Activated CD8-positive, alpha-beta T cell treated with anti-CD3 and anti-CD28 coated beads, Interleukin-2, amount 10 ng/mL, durations not matched to agents 7 days and 5 days (primary cell): ENCODE measurements at regions not wholly inside any gene's neighbourhood (a gene's known extent, or its start where the extent isn't known, plus 50 kb on each side); places are given as distances from the start of the nearest gene placed in this dataset.
"Not testable (repeated sequence)": the region's sequence is repeated elsewhere in the genome, so short reads cannot be mapped to it uniquely, and the experiment has no call there.

Experiments used
- ATAC-seq: fragments of 150-1000 bp; cut with Tn5 transposase; one replicate; pipeline ENCODE4 v1.10.0; 2021; ENCODE audit warnings: moderate library complexity
- CTCF ChIA-PET: fragments of 350-600 bp; sonication (Branson Sonifier 250); formaldehyde crosslinking; loops from one replicate; lab custom pipeline; 2021; ENCODE audit warnings: antibody characterized with exemption; lab: Charles Lee
- POLR2A ChIA-PET: fragments of 350-600 bp; sonication (Branson Sonifier 250); formaldehyde crosslinking; loops from one replicate; lab custom pipeline; 2021; ENCODE audit warnings: antibody characterized with exemption; lab: Charles Lee
- DNase-seq: peaks from one replicate; pipeline ENCODE4 v3.0.0-alpha.2; 2020
- H3K27ac Mint-ChIP-seq: one replicate; pipeline ENCODE4 v1.8.0; 2021; ENCODE audit warnings: mild to moderate bottlenecking, mixed read lengths
- H3K27me3 Mint-ChIP-seq: one replicate; pipeline ENCODE4 v1.8.0; 2021; ENCODE audit warnings: low read depth, mixed read lengths
- H3K36me3 Mint-ChIP-seq: one replicate; pipeline ENCODE4 v1.8.0; 2021; ENCODE audit warnings: low read depth, mixed read lengths
- H3K4me1 Mint-ChIP-seq: one replicate; pipeline ENCODE4 v1.8.0; 2021; ENCODE audit warnings: low read depth, mixed read lengths
- H3K4me3 Mint-ChIP-seq: one replicate; pipeline ENCODE4 v1.8.0; 2021; ENCODE audit warnings: mild to moderate bottlenecking, mixed read lengths
- H3K9me3 Mint-ChIP-seq: one replicate; pipeline ENCODE4 v1.8.0; 2022; ENCODE audit warnings: mixed read lengths; ENCODE audit not compliant: insufficient read depth

- no peaks in the 10 kb centered on the region for H3K4me1 Mint-ChIP-seq
- H3K4me3 Mint-ChIP-seq: no peak overlapping the region
- ChIA-PET CTCF (no interaction called here), POLR2A (no interaction called here)
- ATAC-seq: no peak
- no peaks in the 10 kb centered on the region for H3K9me3 Mint-ChIP-seq
- H3K36me3 Mint-ChIP-seq: no peaks in the 10 kb centered on the region
- no peak overlapping the region for H3K27ac Mint-ChIP-seq
- no peak for DNase-seq
- H3K27me3 Mint-ChIP-seq: no peaks in the 10 kb centered on the region
These were observed 154.2 kb upstream of the DAB1 start for GRCh38 chr1:57578099-57578498.

GRCh38 chr1:57576756-57577155 is 152.9 kb upstream of the DAB1 start:
- H3K27me3 Mint-ChIP-seq: no peaks in the 10 kb centered on the region
- no peaks in the 10 kb centered on the region for H3K9me3 Mint-ChIP-seq
- no peaks in the 10 kb centered on the region for H3K36me3 Mint-ChIP-seq
- DNase-seq (no peak), ATAC-seq (no peak)
- H3K4me3 Mint-ChIP-seq: no peak overlapping the region
- H3K27ac Mint-ChIP-seq: no peak overlapping the region
- CTCF ChIA-PET: interaction anchor here (1.1 kb wide), 1 partner anchor 24 kb away, joined by 3 read pairs; no protein-coding TSS in a partner anchor
- no peaks in the 10 kb centered on the region for H3K4me1 Mint-ChIP-seq
- POLR2A ChIA-PET: no interaction called here

- Mint-ChIP-seq H3K9me3 (no peaks in the 10 kb centered on the region), H3K36me3 (no peaks in the 10 kb centered on the region), H3K27ac (no peak overlapping the region), H3K4me3 (no peak overlapping the region), H3K27me3 (no peaks in the 10 kb centered on the region), H3K4me1 (no peaks in the 10 kb centered on the region)
- POLR2A ChIA-PET: no interaction called here
- CTCF ChIA-PET: no interaction called here
- no peak for ATAC-seq
- DNase-seq: no peak
These were observed 148.2 kb upstream of the DAB1 start for GRCh38 chr1:57572016-57572415.

- H3K27me3 Mint-ChIP-seq, H3K36me3 Mint-ChIP-seq, DNase-seq, H3K4me3 Mint-ChIP-seq, H3K27ac Mint-ChIP-seq, H3K9me3 Mint-ChIP-seq, ATAC-seq, POLR2A ChIA-PET, CTCF ChIA-PET, H3K4me1 Mint-ChIP-seq: not testable (repeated sequence)
These were observed 134.2 kb upstream of the DAB1 start for GRCh38 chr1:57558066-57558465.

- no peak overlapping the region for H3K4me3 Mint-ChIP-seq
- ATAC-seq (no peak), DNase-seq (no peak)
- H3K9me3 Mint-ChIP-seq: no peaks in the 10 kb centered on the region
- H3K4me1 Mint-ChIP-seq: no peaks in the 10 kb centered on the region
- ChIA-PET CTCF (no interaction called here), POLR2A (no interaction called here)
- H3K27me3 Mint-ChIP-seq: no peaks in the 10 kb centered on the region
- no peaks in the 10 kb centered on the region for H3K36me3 Mint-ChIP-seq
- H3K27ac Mint-ChIP-seq: no peak overlapping the region
These were observed 129.8 kb upstream of the DAB1 start for GRCh38 chr1:57553666-57554065.

GRCh38 chr1:57551476-57551875 is 127.6 kb upstream of the DAB1 start:
- Mint-ChIP-seq H3K36me3 (no peaks in the 10 kb centered on the region), H3K27ac (no peak overlapping the region), H3K9me3 (no peaks in the 10 kb centered on the region), H3K4me3 (no peak overlapping the region), H3K4me1 (no peaks in the 10 kb centered on the region), H3K27me3 (no peaks in the 10 kb centered on the region)
- POLR2A ChIA-PET: no interaction called here
- DNase-seq (no peak), ATAC-seq (no peak)
- CTCF ChIA-PET: no interaction called here

DNA sequence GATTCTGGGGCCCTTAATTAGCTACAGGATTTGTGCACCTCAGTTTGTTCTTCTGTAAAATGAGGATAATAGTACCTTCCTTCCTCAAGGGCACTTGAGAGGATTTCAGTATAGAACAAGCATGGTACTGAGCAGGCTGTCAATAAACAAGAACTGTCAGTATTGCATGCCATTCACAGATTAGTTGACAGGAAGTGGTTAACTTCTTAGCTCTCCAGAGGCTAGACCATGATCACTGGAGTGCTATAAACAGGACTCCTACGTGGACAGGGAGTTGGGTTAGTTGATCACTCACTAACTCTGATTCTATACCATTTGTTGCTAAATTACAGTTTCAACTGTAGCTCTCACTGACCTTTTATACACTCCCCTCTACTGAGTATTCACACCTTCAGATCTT is 126.2 kb upstream of the DAB1 start:
- H3K36me3 Mint-ChIP-seq: no peaks in the 10 kb centered on the region
- ChIA-PET POLR2A (no interaction called here), CTCF (no interaction called here)
- no peak overlapping the region for H3K27ac Mint-ChIP-seq
- no peaks in the 10 kb centered on the region for H3K4me1 Mint-ChIP-seq
- no peaks in the 10 kb centered on the region for H3K27me3 Mint-ChIP-seq
- H3K4me3 Mint-ChIP-seq: no peak overlapping the region
- DNase-seq (no peak), ATAC-seq (no peak)
- no peaks in the 10 kb centered on the region for H3K9me3 Mint-ChIP-seq

DNA sequence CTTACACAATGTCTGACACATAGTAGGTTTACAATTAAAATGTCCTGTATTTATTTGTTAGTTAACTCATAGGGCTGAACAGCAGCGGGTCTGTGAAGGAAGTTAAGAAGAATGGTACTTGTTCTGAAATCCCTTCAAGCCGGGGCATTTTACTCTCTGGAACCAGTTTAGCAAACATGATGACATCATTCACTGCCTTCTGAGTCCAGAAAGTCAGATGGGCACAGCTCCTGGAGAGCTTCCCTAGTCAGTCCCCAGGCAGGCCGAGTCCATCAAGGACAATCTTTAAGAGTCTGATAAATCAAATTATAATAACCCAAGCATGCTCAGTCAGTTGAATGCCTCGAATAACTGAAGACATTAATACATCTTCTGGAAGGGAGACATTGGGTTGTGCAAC is 125.4 kb upstream of the DAB1 start:
- H3K27me3 Mint-ChIP-seq: no peaks in the 10 kb centered on the region
- DNase-seq: no peak
- H3K4me3 Mint-ChIP-seq: no peak overlapping the region
- ChIA-PET POLR2A (no interaction called here), CTCF (no interaction called here)
- H3K36me3 Mint-ChIP-seq: no peaks in the 10 kb centered on the region
- H3K4me1 Mint-ChIP-seq: no peaks in the 10 kb centered on the region
- H3K9me3 Mint-ChIP-seq: no peaks in the 10 kb centered on the region
- no peak overlapping the region for H3K27ac Mint-ChIP-seq
- no peak for ATAC-seq

- ChIA-PET CTCF (no interaction called here), POLR2A (no interaction called here)
- Mint-ChIP-seq H3K36me3 (no peaks in the 10 kb centered on the region), H3K27me3 (no peaks in the 10 kb centered on the region), H3K4me3 (no peak overlapping the region), H3K4me1 (no peaks in the 10 kb centered on the region), H3K9me3 (no peaks in the 10 kb centered on the region), H3K27ac (no peak overlapping the region)
- DNase-seq (no peak), ATAC-seq (no peak)
These were observed 122.9 kb upstream of the DAB1 start for GRCh38 chr1:57546549-57547330.

DNA sequence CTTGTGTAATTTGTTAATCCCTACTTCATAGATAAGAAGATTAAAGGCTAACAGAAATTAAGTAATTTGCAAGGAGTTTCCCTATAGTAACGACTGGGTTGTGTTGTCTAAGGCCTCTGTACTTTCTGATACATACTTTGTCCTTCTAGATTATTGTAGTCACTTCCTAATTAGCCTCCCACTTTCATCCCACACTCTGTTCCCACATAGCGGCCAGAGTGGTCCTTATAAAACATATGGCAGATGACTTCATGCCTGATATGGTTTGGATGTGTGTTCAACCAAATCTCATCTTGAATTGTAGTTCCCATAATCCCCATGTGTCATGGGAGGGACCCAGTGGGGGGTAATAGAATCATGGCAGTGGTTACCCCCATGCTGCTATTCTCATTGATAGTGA is 120.5 kb upstream of the DAB1 start:
- no peak overlapping the region for H3K27ac Mint-ChIP-seq
- H3K36me3 Mint-ChIP-seq: no peaks in the 10 kb centered on the region
- H3K4me1 Mint-ChIP-seq: no peaks in the 10 kb centered on the region
- CTCF ChIA-PET: no interaction called here
- H3K9me3 Mint-ChIP-seq: no peaks in the 10 kb centered on the region
- H3K27me3 Mint-ChIP-seq: no peaks in the 10 kb centered on the region
- DNase-seq: no peak
- H3K4me3 Mint-ChIP-seq: no peak overlapping the region
- ATAC-seq: no peak
- POLR2A ChIA-PET: no interaction called here

DNA sequence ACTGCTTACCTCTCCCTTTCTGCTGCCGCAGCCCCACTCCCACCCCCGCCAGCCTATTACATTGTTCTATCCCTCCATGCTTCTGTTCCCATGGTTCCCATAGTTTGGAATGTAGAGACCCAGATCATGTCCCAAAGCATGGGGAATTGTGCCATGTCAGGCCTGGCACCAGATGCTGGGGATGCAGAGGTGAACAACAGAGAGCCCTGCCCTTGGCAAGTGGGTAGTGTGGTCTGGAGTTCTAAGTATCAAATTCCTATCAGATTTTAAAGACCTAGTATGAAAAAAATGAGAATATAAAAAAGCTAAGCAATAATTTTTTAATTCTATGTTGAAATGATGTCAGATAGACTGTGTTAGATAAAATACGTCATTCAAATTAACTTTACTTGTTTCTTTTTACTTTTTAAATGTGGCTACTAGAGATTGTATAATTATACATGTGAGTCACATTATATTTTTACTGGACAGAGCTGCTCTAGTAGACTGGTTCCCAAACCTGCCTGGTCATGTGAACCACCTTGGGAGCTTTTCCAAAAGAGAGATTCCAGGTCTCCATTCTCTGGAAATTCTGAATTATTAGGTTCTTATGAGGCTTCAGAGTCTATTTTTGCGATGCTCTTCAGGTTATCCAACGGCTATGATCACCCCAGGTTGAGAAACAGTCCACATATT is 113.0 kb upstream of the DAB1 start:
- CTCF ChIA-PET: no interaction called here
- POLR2A ChIA-PET: no interaction called here
- no peak overlapping the region for H3K4me3 Mint-ChIP-seq
- no peaks in the 10 kb centered on the region for H3K4me1 Mint-ChIP-seq
- no peak overlapping the region for H3K27ac Mint-ChIP-seq
- no peaks in the 10 kb centered on the region for H3K9me3 Mint-ChIP-seq
- DNase-seq (no peak), ATAC-seq (no peak)
- H3K27me3 Mint-ChIP-seq: no peaks in the 10 kb centered on the region
- no peaks in the 10 kb centered on the region for H3K36me3 Mint-ChIP-seq

- CTCF ChIA-PET: no interaction called here
- POLR2A ChIA-PET: no interaction called here
- Mint-ChIP-seq H3K27me3 (no peaks in the 10 kb centered on the region), H3K4me1 (no peaks in the 10 kb centered on the region), H3K27ac (no peak overlapping the region), H3K9me3 (no peaks in the 10 kb centered on the region), H3K4me3 (no peak overlapping the region), H3K36me3 (no peaks in the 10 kb centered on the region)
- DNase-seq (no peak), ATAC-seq (no peak)
These were observed 108.4 kb upstream of the DAB1 start for GRCh38 chr1:57532299-57532698.
